ENCODE measurements at regions not wholly inside any gene's neighbourhood (a gene's known extent, or its start where the extent isn't known, plus 50 kb on each side); places are given as distances from the start of the nearest gene placed in this dataset.

DNA sequence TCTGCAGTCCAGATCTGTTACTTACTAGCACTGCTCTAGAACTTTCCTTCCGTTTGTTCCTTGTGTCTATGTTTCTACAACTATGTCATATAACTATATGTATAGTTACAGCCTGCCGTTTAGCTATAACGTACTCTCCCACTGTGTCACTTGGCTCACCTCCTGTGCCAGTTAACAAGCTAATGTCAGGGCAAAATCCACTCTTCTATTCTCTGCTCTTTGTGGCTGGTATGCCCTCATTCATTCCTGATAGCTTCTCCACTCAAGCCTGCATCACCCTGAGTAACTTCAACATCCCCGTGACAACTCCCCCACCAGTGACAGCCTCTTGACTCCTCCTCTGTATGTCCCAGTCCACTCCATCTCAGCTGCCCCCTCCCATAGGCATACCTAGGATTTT, 229.2 kb downstream of the TJP1 start:
- Histone ChIP-seq H3K36me3 (no peaks in the 10 kb centered on the region), H3K4me3 (no peak overlapping the region), H3K9me3 (no peaks in the 10 kb centered on the region), H3K4me1 (no peaks in the 10 kb centered on the region), H3K27ac (peak overlapping the region in 1 of 4 donors; percentile 57), H3K27me3 (no peaks in the 10 kb centered on the region)
- TF ChIP-seq POLR2A (IDR thresholded peaks at IDR 0.05), result no peak
- no peak for TF ChIP-seq EP300 (IDR thresholded peaks at IDR 0.05; ENCODE audit: low read depth)
- TF ChIP-seq, protein P1, sequence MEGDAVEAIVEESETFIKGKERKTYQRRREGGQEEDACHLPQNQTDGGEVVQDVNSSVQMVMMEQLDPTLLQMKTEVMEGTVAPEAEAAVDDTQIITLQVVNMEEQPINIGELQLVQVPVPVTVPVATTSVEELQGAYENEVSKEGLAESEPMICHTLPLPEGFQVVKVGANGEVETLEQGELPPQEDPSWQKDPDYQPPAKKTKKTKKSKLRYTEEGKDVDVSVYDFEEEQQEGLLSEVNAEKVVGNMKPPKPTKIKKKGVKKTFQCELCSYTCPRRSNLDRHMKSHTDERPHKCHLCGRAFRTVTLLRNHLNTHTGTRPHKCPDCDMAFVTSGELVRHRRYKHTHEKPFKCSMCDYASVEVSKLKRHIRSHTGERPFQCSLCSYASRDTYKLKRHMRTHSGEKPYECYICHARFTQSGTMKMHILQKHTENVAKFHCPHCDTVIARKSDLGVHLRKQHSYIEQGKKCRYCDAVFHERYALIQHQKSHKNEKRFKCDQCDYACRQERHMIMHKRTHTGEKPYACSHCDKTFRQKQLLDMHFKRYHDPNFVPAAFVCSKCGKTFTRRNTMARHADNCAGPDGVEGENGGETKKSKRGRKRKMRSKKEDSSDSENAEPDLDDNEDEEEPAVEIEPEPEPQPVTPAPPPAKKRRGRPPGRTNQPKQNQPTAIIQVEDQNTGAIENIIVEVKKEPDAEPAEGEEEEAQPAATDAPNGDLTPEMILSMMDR (IDR thresholded peaks at IDR 0.05), result no peak
- no peak for TF ChIP-seq POLR2AphosphoS5 (IDR thresholded peaks at IDR 0.05)
- DNase-seq, result peak; percentile 18
- in situ Hi-C loops (cut with MboI; ENCODE audit: low pct_ligation_motif_present in 1 of 4, low pct_unique_long_range_greater_than_20kb in 1 of 4, low sequenced_read_pairs in 3 of 4), result no loop called here
- intact Hi-C loops (cut with DNase I; ENCODE audit: low total_unique reads), result no loop called here
- WGBS, 2 donors (ENCODE audit: low coverage in 1 of 2), result 31 to 42% methylated on average over 4 of the region's 4 CpGs

DNA sequence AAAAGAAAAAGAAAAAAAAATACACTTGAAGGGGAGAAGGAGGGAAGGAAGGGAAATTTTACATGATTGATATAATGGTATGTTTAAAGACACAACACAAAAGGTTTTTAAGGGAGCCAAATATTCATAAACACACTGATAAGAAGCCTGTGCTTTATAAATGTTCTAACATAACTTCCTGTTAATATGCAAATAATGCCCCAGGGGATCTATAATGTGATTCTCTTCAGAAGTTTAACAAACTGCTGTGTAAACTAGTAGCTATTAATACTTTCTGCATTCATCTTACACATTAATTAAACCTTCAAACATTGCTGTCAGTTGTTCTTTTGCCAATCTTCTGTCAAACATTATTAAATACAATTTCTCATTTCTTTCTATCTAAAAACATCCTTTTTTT, 231.6 kb downstream of the TJP1 start:
- in situ Hi-C loops (cut with MboI; ENCODE audit: low pct_ligation_motif_present in 1 of 4, low pct_unique_long_range_greater_than_20kb in 1 of 4, low sequenced_read_pairs in 3 of 4), result no loop called here
- Histone ChIP-seq H3K27me3 (no peaks in the 10 kb centered on the region), H3K4me1 (no peaks in the 10 kb centered on the region), H3K4me3 (no peak overlapping the region), H3K9me3 (no peaks in the 10 kb centered on the region), H3K27ac (no peak overlapping the region), H3K36me3 (no peaks in the 10 kb centered on the region)
- intact Hi-C loops (cut with DNase I; ENCODE audit: low total_unique reads), result no loop called here
- TF ChIP-seq POLR2A (IDR thresholded peaks at IDR 0.05), result no peak
- TF ChIP-seq, protein P1 (IDR thresholded peaks at IDR 0.05), result no peak
- TF ChIP-seq POLR2AphosphoS5 (IDR thresholded peaks at IDR 0.05), result no peak
- no peak for TF ChIP-seq EP300 (IDR thresholded peaks at IDR 0.05; ENCODE audit: low read depth)
- no peak for DNase-seq

DNA sequence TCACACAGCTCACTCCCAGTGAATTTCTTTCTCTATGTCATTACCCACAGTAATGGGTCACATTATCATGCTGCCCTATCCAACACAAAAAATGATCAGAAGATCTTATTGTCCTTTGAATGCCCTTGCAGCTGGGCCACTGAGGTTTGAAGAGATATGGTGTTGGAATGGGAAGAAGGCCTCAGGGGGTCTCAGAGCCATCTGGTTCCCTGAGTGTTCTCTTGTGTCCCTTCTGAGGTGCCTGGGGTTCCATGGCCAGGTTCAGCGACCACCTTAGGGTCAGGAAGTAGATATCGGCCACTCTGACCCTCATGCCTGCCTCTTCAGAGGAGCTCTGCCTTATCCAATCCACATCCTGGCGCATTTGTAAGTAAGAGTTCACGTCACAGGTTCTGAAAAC, 232.3 kb downstream of the TJP1 start:
- DNase-seq, result no peak
- Histone ChIP-seq H3K9me3 (no peaks in the 10 kb centered on the region), H3K4me3 (no peak overlapping the region), H3K36me3 (no peaks in the 10 kb centered on the region), H3K27me3 (no peaks in the 10 kb centered on the region), H3K4me1 (no peaks in the 10 kb centered on the region), H3K27ac (no peak overlapping the region)
- TF ChIP-seq POLR2A (IDR thresholded peaks at IDR 0.05) (no peak), EP300 (IDR thresholded peaks at IDR 0.05; ENCODE audit: low read depth) (no peak), POLR2AphosphoS5 (IDR thresholded peaks at IDR 0.05) (no peak)
- TF ChIP-seq, protein P1 (IDR thresholded peaks at IDR 0.05), result no peak
- in situ Hi-C loops (cut with MboI; ENCODE audit: low pct_ligation_motif_present in 1 of 4, low pct_unique_long_range_greater_than_20kb in 1 of 4, low sequenced_read_pairs in 3 of 4), result no loop called here
- WGBS, 2 donors (ENCODE audit: low coverage in 1 of 2), result 87% methylated on average over 4 of the region's 4 CpGs; no CpG with 5 or more reads in 1 of the 2 donors
- intact Hi-C loops (cut with DNase I; ENCODE audit: low total_unique reads), result no loop called here

DNA sequence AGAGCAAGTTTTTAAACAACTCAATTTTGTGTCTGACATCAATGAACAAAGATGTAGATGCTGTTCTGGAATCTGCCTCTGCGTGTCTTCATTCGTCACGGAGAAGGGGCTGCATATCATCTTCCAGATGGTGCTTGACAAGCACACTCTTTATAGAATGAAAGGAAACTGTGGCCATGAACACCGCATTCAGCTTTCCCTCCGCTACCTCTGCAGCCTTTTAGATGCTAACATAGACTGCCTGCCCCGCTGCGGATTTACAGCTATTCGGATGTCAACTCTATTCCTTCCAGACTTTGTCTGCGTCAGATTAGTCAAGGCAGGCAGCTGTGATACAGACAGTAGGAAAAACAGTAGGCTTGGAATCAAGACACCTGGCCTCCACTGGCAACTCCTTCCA, 232.9 kb downstream of the TJP1 start:
- intact Hi-C loops (cut with DNase I; ENCODE audit: low total_unique reads) (no loop called here), in situ Hi-C loops (cut with MboI; ENCODE audit: low pct_ligation_motif_present in 1 of 4, low pct_unique_long_range_greater_than_20kb in 1 of 4, low sequenced_read_pairs in 3 of 4) (no loop called here)
- DNase-seq, result no peak
- no peaks in the 10 kb centered on the region for H3K27me3 ChIP-seq
- H3K4me1 ChIP-seq, result no peaks in the 10 kb centered on the region
- H3K36me3 ChIP-seq, result no peaks in the 10 kb centered on the region
- WGBS, 2 donors (ENCODE audit: low coverage in 1 of 2), result 60 to 75% methylated on average over 1 to 9 of the region's 9 CpGs
- no peak for TF ChIP-seq POLR2A (IDR thresholded peaks at IDR 0.05)
- TF ChIP-seq, protein P1 (IDR thresholded peaks at IDR 0.05), result no peak
- TF ChIP-seq EP300 (IDR thresholded peaks at IDR 0.05; ENCODE audit: low read depth), result no peak
- no peak for TF ChIP-seq POLR2AphosphoS5 (IDR thresholded peaks at IDR 0.05)
- no peaks in the 10 kb centered on the region for H3K9me3 ChIP-seq
- H3K4me3 ChIP-seq, result no peak overlapping the region
- H3K27ac ChIP-seq, result no peak overlapping the region
